A549 (cell line): ENCODE measurements at regions not wholly inside any gene's neighbourhood (a gene's known extent, or its start where the extent isn't known, plus 50 kb on each side); places are given as distances from the start of the nearest gene placed in this dataset.

Experiments used
- CBX8 ChIP-seq: fragments of 200-600 bp; sonication (generic); IDR thresholded peaks from 2 replicates; pipeline ENCODE4 v1.6.1; 2016
- JUNB ChIP-seq: fragments of >200 bp; sonication (Bioruptor Twin); formaldehyde crosslinking; IDR thresholded peaks from 2 replicates; pipeline ENCODE4 v1.6.1; 2016
- MAZ ChIP-seq: fragments of 150-350 bp; IDR thresholded peaks from 2 replicates; pipeline ENCODE4 v1.6.1; 2014; ENCODE audit warnings: antibody characterized with exemption, low read depth, low read length, borderline replicate concordance
- POLR2A ChIP-seq: IDR thresholded peaks from 2 replicates; pipeline ENCODE4 v1.6.1; 2012; ENCODE audit warnings: mild to moderate bottlenecking, low read length
- RFX5 ChIP-seq: fragments of 450-650 bp; IDR thresholded peaks from 2 replicates; pipeline ENCODE4 v1.7.1; 2014; ENCODE audit warnings: antibody characterized with exemption, mild to moderate bottlenecking, moderate library complexity
- TF ChIP-seq, protein P1 (sequence below): fragments of >200 bp; sonication (Bioruptor Twin); formaldehyde crosslinking; IDR thresholded peaks from 3 replicates; pipeline ENCODE4 v1.5.1; 2016

DNA sequence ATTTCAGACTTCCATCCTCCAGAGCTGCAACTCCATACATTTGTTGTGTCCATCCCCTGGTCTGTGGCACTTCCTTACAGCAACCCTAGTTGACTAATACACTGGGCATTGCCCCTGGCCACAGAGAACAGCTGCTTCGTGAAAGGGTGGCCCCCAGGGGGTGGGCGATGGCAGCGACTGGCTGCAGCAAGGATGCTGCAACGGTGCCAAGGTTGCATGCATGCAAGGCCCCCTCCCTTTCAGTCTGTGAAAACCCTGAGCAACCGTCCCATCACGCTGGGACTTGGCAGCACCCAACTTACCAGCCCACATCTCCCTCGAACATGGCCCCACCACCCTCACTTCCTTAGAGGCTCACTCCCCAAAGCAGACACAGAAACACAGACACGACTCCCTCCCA lies 162.5 kb downstream of the MED10 start:
- TF ChIP-seq POLR2A: no peak
- TF ChIP-seq, protein P1, sequence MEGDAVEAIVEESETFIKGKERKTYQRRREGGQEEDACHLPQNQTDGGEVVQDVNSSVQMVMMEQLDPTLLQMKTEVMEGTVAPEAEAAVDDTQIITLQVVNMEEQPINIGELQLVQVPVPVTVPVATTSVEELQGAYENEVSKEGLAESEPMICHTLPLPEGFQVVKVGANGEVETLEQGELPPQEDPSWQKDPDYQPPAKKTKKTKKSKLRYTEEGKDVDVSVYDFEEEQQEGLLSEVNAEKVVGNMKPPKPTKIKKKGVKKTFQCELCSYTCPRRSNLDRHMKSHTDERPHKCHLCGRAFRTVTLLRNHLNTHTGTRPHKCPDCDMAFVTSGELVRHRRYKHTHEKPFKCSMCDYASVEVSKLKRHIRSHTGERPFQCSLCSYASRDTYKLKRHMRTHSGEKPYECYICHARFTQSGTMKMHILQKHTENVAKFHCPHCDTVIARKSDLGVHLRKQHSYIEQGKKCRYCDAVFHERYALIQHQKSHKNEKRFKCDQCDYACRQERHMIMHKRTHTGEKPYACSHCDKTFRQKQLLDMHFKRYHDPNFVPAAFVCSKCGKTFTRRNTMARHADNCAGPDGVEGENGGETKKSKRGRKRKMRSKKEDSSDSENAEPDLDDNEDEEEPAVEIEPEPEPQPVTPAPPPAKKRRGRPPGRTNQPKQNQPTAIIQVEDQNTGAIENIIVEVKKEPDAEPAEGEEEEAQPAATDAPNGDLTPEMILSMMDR: no peak
- no peak for TF ChIP-seq MAZ
- no peak for TF ChIP-seq JUNB
- TF ChIP-seq CBX8: no peak
- TF ChIP-seq RFX5: no peak
